ENCODE measurements at regions not wholly inside any gene's neighbourhood (a gene's known extent, or its start where the extent isn't known, plus 50 kb on each side); places are given as distances from the start of the nearest gene placed in this dataset.

DNA sequence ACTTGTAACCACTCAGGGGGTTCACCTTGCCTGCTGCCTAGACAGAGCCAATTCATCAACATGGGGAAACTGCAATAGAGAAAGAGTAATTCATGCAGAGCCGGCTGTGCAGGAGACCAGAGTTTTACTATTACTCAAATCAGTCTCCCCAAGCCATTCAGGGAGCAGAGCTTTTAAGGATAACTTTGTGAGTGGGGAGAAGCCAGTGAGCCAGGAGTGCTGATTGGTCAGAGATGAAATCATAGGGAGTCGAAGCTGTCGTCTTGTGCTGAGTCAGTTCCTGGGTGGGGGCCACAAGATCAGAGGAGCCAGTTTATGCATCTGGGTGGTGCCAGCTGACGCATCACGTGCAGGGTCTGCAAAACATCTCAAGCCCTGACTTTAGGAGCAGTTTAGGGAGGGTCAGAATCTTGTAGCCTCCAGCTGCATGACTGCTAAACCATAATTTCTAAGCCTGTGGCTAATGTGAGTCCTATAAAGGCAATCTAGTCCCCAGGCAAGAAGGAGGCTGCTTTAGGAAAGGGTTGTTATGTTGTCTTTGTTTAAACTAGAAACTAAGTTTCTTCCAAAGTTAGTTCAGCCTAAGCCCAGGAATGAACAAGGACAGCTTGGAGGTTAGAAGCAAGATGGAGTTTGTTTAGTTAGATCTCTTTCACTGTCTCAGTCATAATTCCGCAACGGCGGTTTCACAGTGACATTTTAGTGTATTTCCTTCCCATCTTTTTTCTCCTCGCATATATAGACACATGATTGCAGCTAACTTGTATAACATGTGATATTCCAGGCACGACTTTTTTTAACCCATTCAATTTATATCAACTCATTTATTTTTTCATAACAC, 68.9 kb upstream of the NCOR2 start:
- H3K9ac ChIP-seq = no peak overlapping the region
- H3K4me2 ChIP-seq = peak overlapping the region; percentile 10

DNA sequence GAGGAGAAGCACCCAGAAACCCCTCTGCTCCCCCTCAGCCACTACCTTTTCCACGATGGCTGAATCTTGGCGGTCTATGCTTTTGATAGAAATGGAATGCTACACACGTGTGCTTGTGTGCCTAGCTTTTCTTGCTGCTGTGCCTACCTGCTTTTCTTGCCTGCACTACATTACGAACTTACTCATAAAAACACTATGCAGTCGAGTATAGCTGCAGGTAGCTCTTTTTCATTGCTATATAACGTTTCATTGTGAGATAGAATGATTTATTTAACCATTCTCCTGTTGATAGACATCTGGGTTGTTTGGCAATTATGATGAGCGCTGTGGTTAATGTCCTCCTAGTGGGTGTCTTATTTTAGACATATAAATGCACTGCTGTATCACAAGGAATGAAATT, 67.9 kb upstream of the NCOR2 start:
- Histone ChIP-seq H3K9ac (no peak overlapping the region), H3K4me1 (peaks cover 33% of the 10 kb centered on the region), H3K27me3 (no peaks in the 10 kb centered on the region), H3K36me3 (no peaks in the 10 kb centered on the region), H3K9me3 (no peaks in the 10 kb centered on the region), H3K4me3 (no peak overlapping the region), H4K20me1 (no peaks in the 10 kb centered on the region), H3K4me2 (no peak overlapping the region), H3K27ac (no peak overlapping the region)
- TF ChIP-seq Cebpa-rat (IDR thresholded peaks at IDR 0.05) = no peak

More for the DNA sequence above, 68.9 kb upstream of the NCOR2 start:
- Histone ChIP-seq H4K20me1 (no peaks in the 10 kb centered on the region), H3K36me3 (no peaks in the 10 kb centered on the region), H3K4me1 (peaks cover 33% of the 10 kb centered on the region), H3K4me3 (no peak overlapping the region), H3K9me3 (no peaks in the 10 kb centered on the region), H3K27me3 (no peaks in the 10 kb centered on the region), H3K27ac (no peak overlapping the region)
- no peak for TF ChIP-seq Cebpa-rat (IDR thresholded peaks at IDR 0.05)

DNA sequence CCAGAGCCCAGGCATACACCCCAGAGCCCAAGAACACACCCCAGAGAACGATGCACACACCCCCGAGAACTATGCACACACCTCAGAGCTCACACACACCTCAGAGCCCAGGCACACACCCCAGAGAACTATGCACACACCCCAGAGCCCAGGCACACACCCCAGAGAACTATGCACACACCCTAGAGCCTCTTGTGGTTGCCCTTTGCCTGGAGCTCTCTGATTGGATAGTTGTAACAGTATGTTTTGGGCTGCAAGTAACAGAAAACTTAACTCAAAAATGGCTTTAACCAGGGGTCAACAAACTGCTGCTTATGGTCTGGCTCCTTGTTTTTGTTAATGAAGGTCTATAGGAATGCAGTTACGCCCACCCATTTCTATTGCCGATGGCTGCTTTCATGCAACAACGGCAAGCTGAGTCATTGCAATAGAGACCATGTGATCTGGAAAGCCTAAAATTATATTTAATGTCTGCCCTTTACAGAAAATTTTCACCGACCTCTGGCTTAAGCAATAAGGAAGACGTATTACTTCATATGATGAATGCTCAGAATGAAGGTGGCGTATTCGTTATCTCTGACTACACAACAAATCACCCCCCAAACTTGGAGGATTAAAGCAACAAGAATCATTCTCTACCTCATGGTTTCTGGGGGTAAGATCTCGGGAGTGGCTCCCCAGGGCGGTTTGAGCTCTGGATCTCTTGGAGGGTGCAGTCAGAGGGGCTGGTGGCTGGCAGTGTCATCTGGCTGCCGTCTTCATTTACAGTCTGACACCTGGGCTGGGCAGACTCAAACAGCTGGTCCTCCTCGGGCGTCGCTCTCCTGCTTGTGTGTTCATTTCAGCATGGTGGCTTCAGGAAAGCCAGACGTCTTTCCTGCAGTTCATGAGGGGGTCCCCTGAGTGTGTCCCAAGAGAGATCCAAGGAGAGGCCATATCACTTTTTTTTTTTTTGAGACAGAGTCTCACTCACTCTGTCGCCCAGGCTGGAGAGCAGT, 66.3 kb upstream of the NCOR2 start:
- Histone ChIP-seq H3K9ac (no peak overlapping the region), H3K4me2 (peak overlapping the region; percentile 49), H3K36me3 (no peaks in the 10 kb centered on the region), H3K9me3 (no peaks in the 10 kb centered on the region), H3K4me3 (no peak overlapping the region), H4K20me1 (no peaks in the 10 kb centered on the region), H3K27ac (no peak overlapping the region), H3K4me1 (peaks cover 33% of the 10 kb centered on the region), H3K27me3 (no peaks in the 10 kb centered on the region)
- no peak for TF ChIP-seq Cebpa-rat (IDR thresholded peaks at IDR 0.05)

DNA sequence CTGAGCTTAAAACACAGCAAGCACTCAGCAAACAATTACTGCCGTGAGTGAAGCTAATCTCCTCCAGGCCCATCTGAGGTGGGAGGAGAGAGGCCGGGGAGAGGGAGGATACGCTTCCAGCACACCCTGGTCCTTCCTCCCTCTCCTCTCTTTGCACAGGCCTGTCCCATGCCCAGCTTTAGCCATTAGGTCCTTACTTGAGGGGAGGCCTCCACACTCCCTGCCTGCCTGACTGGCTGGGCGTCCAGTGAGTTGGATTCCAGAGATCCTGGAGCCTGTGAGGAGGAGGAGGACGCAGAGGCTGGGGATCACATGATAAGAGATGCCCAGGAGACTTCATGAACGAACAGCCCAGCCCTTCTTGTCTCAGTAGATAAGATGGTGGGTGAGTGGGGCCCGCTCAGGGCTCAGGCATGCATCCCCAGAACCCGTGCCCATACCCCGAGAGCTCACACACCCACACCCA, 65.1 kb upstream of the NCOR2 start:
- no peaks in the 10 kb centered on the region for H4K20me1 ChIP-seq
- H3K9me3 ChIP-seq = no peaks in the 10 kb centered on the region
- no peak overlapping the region for H3K9ac ChIP-seq
- peaks cover 33% of the 10 kb centered on the region for H3K4me1 ChIP-seq
- H3K4me2 ChIP-seq = no peak overlapping the region
- no peaks in the 10 kb centered on the region for H3K36me3 ChIP-seq
- H3K4me3 ChIP-seq = no peak overlapping the region
- TF ChIP-seq Cebpa-rat (IDR thresholded peaks at IDR 0.05) = no peak
- H3K27me3 ChIP-seq = no peaks in the 10 kb centered on the region
- H3K27ac ChIP-seq = no peak overlapping the region

DNA sequence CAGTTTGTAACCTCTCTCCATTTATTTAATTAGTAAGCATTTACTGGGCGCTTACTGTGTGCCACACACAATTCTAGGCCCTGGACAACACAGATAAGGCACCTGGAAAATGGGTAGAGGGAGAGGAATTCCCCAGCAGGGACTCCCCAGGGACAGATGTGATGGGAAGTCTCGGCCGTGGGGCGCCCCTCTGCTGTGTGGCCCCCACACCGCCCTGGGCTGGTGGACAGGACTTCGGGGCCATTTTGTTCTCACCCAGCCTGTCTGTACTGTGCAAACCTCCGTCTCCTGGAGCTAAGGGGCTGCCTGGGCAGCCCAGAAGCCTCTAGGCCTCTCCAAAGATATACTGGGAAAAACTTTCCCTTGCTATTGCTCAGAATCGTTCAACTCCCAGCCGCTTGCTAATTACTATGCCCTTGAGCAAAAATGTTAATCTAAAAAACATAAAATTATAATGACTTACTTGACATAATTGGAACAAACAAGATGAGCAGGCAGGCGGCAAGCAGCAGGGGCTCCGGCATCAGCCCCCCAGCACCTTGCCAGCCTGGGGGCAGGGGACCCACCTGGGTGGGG, 64.4 kb upstream of the NCOR2 start:
- H3K36me3 ChIP-seq = no peaks in the 10 kb centered on the region
- H3K4me2 ChIP-seq = no peak overlapping the region
- no peak overlapping the region for H3K9ac ChIP-seq
- peaks cover 35% of the 10 kb centered on the region for H3K4me1 ChIP-seq
- H3K4me3 ChIP-seq = no peak overlapping the region
- no peak for TF ChIP-seq Cebpa-rat (IDR thresholded peaks at IDR 0.05)
- H3K9me3 ChIP-seq = no peaks in the 10 kb centered on the region
- H3K27me3 ChIP-seq = no peaks in the 10 kb centered on the region
- H4K20me1 ChIP-seq = no peaks in the 10 kb centered on the region
- no peak overlapping the region for H3K27ac ChIP-seq

DNA sequence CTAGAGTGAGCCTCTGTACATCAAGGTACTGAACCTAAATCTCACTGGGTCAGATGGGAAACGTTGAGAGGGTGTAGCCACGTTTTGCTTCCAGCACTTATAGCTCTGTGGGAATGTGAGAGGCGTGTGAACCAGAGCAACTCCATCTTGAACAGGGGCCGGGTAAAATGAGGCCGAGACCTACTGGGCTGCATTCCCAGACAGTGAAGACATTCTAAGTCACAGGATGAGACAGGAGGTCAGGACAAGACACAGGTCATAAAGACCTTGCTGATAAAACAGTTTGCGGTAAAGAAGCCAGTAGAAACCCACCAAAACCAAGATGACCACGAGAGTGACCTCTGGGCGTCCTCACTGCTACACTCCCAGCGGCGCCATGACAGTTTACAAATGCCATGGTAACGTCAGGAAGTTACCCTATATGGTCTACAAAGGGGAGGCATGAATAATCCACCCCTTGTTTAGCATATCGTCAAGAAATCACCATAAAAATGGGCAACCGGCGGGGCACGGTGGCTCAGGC, 63.4 kb upstream of the NCOR2 start:
- no peak overlapping the region for H3K27ac ChIP-seq
- H3K4me1 ChIP-seq = peaks cover 35% of the 10 kb centered on the region
- no peak overlapping the region for H3K4me3 ChIP-seq
- H3K9me3 ChIP-seq = no peaks in the 10 kb centered on the region
- no peak overlapping the region for H3K9ac ChIP-seq
- no peaks in the 10 kb centered on the region for H4K20me1 ChIP-seq
- no peak overlapping the region for H3K4me2 ChIP-seq
- H3K36me3 ChIP-seq = no peaks in the 10 kb centered on the region
- no peaks in the 10 kb centered on the region for H3K27me3 ChIP-seq
- no peak for TF ChIP-seq Cebpa-rat (IDR thresholded peaks at IDR 0.05)

DNA sequence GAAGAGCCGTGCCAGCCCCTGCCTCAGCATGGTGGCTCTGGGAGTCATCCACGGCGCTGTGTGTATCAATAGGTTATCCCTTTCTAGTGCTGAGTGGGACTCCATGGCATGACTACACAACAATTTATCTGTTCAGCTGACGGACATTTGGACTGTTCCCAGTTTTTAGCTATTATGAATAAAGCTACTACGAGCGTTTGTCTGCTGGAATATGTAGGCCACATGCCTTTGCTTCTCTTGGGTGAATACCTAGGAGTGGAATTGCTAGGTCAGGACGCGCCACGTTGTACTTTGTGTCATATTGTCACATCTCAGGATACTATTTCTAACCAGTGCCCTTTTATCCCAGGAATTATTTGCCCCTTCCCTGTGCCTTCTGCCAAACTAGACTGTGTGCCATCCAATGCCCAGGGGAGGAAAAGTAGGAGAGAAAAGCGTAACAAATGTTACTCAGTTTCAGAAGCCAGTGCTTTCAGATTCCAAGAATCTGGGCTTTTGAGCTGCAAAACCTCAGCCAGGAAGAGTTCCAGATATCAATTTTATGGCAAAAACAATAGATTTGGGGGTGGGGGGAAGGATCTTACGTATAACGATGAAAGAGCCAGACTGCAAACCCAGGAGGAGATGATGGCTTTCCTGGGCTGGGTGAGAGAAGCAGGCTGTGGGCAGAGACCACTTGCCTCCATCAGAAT, 62.5 kb upstream of the NCOR2 start:
- Histone ChIP-seq H3K27me3 (no peaks in the 10 kb centered on the region), H4K20me1 (no peaks in the 10 kb centered on the region), H3K9me3 (no peaks in the 10 kb centered on the region), H3K4me2 (no peak overlapping the region), H3K4me1 (peaks cover 35% of the 10 kb centered on the region), H3K9ac (no peak overlapping the region), H3K4me3 (no peak overlapping the region), H3K27ac (no peak overlapping the region), H3K36me3 (no peaks in the 10 kb centered on the region)
- no peak for TF ChIP-seq Cebpa-rat (IDR thresholded peaks at IDR 0.05)

DNA sequence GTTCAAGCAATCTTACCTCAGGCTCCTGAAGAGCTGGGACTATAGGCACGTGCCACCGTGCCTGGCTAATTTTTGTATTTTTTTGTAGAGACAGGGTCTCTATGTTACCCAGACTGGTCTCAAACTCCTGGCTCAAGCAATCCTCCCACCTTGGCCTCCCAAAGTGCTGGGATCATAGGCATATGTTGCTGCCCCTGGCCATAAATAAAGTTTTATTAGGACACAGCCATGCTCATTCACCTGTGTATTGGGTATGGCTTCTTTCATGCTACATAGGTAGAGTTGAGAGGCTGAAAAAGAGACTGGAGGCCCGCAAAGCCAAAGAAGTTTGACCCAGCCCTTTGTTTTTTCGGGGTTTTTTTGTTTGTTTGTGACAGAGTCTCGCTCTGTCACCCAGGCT, 61.7 kb upstream of the NCOR2 start:
- Histone ChIP-seq H4K20me1 (no peaks in the 10 kb centered on the region), H3K4me2 (no peak overlapping the region), H3K36me3 (no peaks in the 10 kb centered on the region), H3K9me3 (no peaks in the 10 kb centered on the region), H3K27me3 (no peaks in the 10 kb centered on the region), H3K9ac (no peak overlapping the region), H3K27ac (no peak overlapping the region), H3K4me1 (peaks cover 29% of the 10 kb centered on the region), H3K4me3 (no peak overlapping the region)
- no peak for TF ChIP-seq Cebpa-rat (IDR thresholded peaks at IDR 0.05)

DNA sequence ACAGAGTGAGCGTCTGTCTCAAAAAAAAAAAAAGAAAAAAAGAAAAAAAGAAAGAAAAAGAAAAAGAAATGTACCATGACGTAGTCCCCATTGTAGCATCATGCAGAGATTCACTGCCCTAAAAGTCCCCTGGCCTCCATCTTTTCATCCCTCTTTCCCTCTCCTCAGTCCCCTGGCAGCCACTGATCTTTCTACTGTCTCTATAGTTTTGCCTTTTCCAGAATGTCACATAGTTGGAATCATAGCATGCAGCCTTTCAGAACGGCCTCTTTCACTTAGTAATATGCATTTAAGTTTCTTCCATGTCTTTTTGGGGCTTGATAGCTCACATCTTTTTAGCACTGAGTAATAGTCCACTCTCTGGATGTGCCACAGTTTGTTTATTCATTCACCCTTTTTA, 60.5 kb upstream of the NCOR2 start:
- H3K4me2 ChIP-seq = no peak overlapping the region
- H4K20me1 ChIP-seq = no peaks in the 10 kb centered on the region
- no peak for TF ChIP-seq Cebpa-rat (IDR thresholded peaks at IDR 0.05)
- H3K4me1 ChIP-seq = peaks cover 19% of the 10 kb centered on the region
- H3K27ac ChIP-seq = no peak overlapping the region
- no peaks in the 10 kb centered on the region for H3K27me3 ChIP-seq
- H3K9ac ChIP-seq = no peak overlapping the region
- no peak overlapping the region for H3K4me3 ChIP-seq
- no peaks in the 10 kb centered on the region for H3K9me3 ChIP-seq
- H3K36me3 ChIP-seq = no peaks in the 10 kb centered on the region

Measured in BLaER1 (cell line).